RWPE2 (cell line): ENCODE measurements at regions not wholly inside any gene's neighbourhood (a gene's known extent, or its start where the extent isn't known, plus 50 kb on each side); places are given as distances from the start of the nearest gene placed in this dataset.
"Not testable (repeated sequence)": the region's sequence is repeated elsewhere in the genome, so short reads cannot be mapped to it uniquely, and the experiment has no call there.

ENCODE experiments used
- ATAC-seq: fragments of 200-7000 bp; cut with Tn5 transposase; 3 replicates; pipeline ENCODE4 v1.9.1; 2021; ENCODE audit warnings: low read depth
- DNase-seq: peaks from one replicate; pipeline ENCODE4 v3.0.0-alpha.2; 2020; ENCODE audit warnings: low spot score
- H3K27ac ChIP-seq: fragments of 450-650 bp; 2 replicates; pipeline ENCODE4 v1.5.1; 2017; ENCODE audit warnings: mild to moderate bottlenecking; ENCODE audit not compliant: poor library complexity, severe bottlenecking
- H3K27me3 ChIP-seq: fragments of 250-450 bp; sonication (Bioruptor Pico); 2 replicates; pipeline ENCODE4 v1.5.1; 2021; ENCODE audit warnings: mild to moderate bottlenecking, moderate library complexity; ENCODE audit not compliant: insufficient read depth, poor library complexity, severe bottlenecking
- H3K36me3 ChIP-seq: fragments of 250-450 bp; sonication (Bioruptor Pico); 2 replicates; pipeline ENCODE4 v1.5.1; 2020; ENCODE audit warnings: low read depth, mild to moderate bottlenecking, moderate library complexity
- H3K4me1 ChIP-seq: fragments of 250-450 bp; sonication (Bioruptor Pico); 2 replicates; pipeline ENCODE4 v1.5.1; 2021; ENCODE audit warnings: mild to moderate bottlenecking, moderate library complexity; ENCODE audit not compliant: insufficient read depth, poor library complexity, severe bottlenecking
- H3K4me3 ChIP-seq: fragments of 250-450 bp; sonication (Bioruptor Pico); 2 replicates; pipeline ENCODE4 v1.5.1; 2021; ENCODE audit warnings: mild to moderate bottlenecking, moderate library complexity; ENCODE audit not compliant: severe bottlenecking
- H3K9me3 ChIP-seq: fragments of 250-450 bp; sonication (Bioruptor Pico); 2 replicates; pipeline ENCODE4 v1.5.1; 2021; ENCODE audit warnings: mild to moderate bottlenecking, moderate library complexity; ENCODE audit not compliant: severe bottlenecking
- CTCF ChIP-seq: fragments of 450-650 bp; IDR thresholded peaks from one replicate; pipeline ENCODE4 v1.5.1; 2017; ENCODE audit warnings: mild to moderate bottlenecking, moderate library complexity; ENCODE audit not compliant: poor library complexity, severe bottlenecking

- H3K27ac ChIP-seq, H3K36me3 ChIP-seq, DNase-seq, H3K27me3 ChIP-seq, ATAC-seq, H3K4me3 ChIP-seq, H3K4me1 ChIP-seq, H3K9me3 ChIP-seq: not testable (repeated sequence)
Measured at GRCh38 chrX:63198693-63199092, 152.4 kb downstream of the SPIN4 start.

- H3K4me1 ChIP-seq, H3K27ac ChIP-seq, H3K27me3 ChIP-seq, H3K36me3 ChIP-seq, DNase-seq, H3K9me3 ChIP-seq, H3K4me3 ChIP-seq, ATAC-seq: not testable (repeated sequence)
Measured at GRCh38 chrX:63192366-63193041, 158.6 kb downstream of the SPIN4 start.

- Histone ChIP-seq H3K4me3 (no peak overlapping the region), H3K36me3 (no peaks in the 10 kb centered on the region), H3K27ac (no peak overlapping the region), H3K9me3 (no peaks in the 10 kb centered on the region), H3K27me3 (no peaks in the 10 kb centered on the region), H3K4me1 (no peaks in the 10 kb centered on the region)
- no peak for TF ChIP-seq CTCF
- ATAC-seq (no peak), DNase-seq (no peak)
Measured at GRCh38 chrX:63186137-63186536, 165.0 kb downstream of the SPIN4 start.

- H3K9me3 ChIP-seq, H3K27me3 ChIP-seq, ATAC-seq, H3K4me1 ChIP-seq, H3K36me3 ChIP-seq, DNase-seq, H3K27ac ChIP-seq, H3K4me3 ChIP-seq: not testable (repeated sequence)
Measured at GRCh38 chrX:63179852-63180251, 171.3 kb downstream of the SPIN4 start.

GRCh38 chrX:63176578-63176977 lies 174.6 kb downstream of the SPIN4 start:
- H3K27ac ChIP-seq, H3K4me1 ChIP-seq, ATAC-seq, DNase-seq, H3K4me3 ChIP-seq, H3K9me3 ChIP-seq, H3K36me3 ChIP-seq, H3K27me3 ChIP-seq: not testable (repeated sequence)

- not testable (repeated sequence) for H3K9me3 ChIP-seq, H3K27ac ChIP-seq, H3K4me3 ChIP-seq, H3K27me3 ChIP-seq, DNase-seq, H3K36me3 ChIP-seq, H3K4me1 ChIP-seq
- ATAC-seq: peak; percentile 75
Measured at GRCh38 chrX:63173841-63174718, 177.1 kb downstream of the SPIN4 start.

- not testable (repeated sequence) for H3K4me3 ChIP-seq, H3K4me1 ChIP-seq, H3K27me3 ChIP-seq, H3K9me3 ChIP-seq, H3K36me3 ChIP-seq, H3K27ac ChIP-seq, ATAC-seq, DNase-seq
Measured at GRCh38 chrX:63169416-63169815, 181.7 kb downstream of the SPIN4 start.

GRCh38 chrX:63168949-63169348 lies 182.2 kb downstream of the SPIN4 start:
- H3K36me3 ChIP-seq, H3K4me1 ChIP-seq, DNase-seq, H3K4me3 ChIP-seq, H3K9me3 ChIP-seq, H3K27ac ChIP-seq, ATAC-seq, H3K27me3 ChIP-seq: not testable (repeated sequence)

GRCh38 chrX:63167002-63167401 lies 184.1 kb downstream of the SPIN4 start:
- not testable (repeated sequence) for DNase-seq

GRCh38 chrX:63160994-63161393 lies 190.1 kb downstream of the SPIN4 start:
- H3K9me3 ChIP-seq, H3K4me1 ChIP-seq, H3K27me3 ChIP-seq, H3K4me3 ChIP-seq, H3K36me3 ChIP-seq, H3K27ac ChIP-seq, ATAC-seq, DNase-seq: not testable (repeated sequence)

More at GRCh38 chrX:63167002-63167401, 184.1 kb downstream of the SPIN4 start:
- not testable (repeated sequence) for H3K27ac ChIP-seq, H3K9me3 ChIP-seq, H3K36me3 ChIP-seq, H3K4me3 ChIP-seq, H3K27me3 ChIP-seq, ATAC-seq, H3K4me1 ChIP-seq
